ENCODE measurements at regions not wholly inside any gene's neighbourhood (a gene's known extent, or its start where the extent isn't known, plus 50 kb on each side); places are given as distances from the start of the nearest gene placed in this dataset.

- ChIA-PET CTCF (interaction anchor here (1.8 kb wide), 1 partner anchor 13 kb away, joined by 5 read pairs; no protein-coding TSS in a partner anchor), POLR2A (no interaction called here)
- Mint-ChIP-seq H3K4me1 (no peaks in the 10 kb centered on the region), H3K27me3 (peaks cover 21% of the 10 kb centered on the region), H3K4me3 (no peak overlapping the region), H3K36me3 (ENCODE audit: low read depth) (no peaks in the 10 kb centered on the region), H3K9me3 (no peaks in the 10 kb centered on the region), H3K27ac (no peak overlapping the region)
- intact Hi-C loops (cut with micrococcal nuclease): no loop called here
- no peak for ATAC-seq (ENCODE audit: low read depth)
- no peak for DNase-seq
- no peak for TF ChIP-seq CTCF (IDR thresholded peaks at IDR 0.05)
These were observed 151.0 kb upstream of the SLC24A2 start for GRCh38 chr9:19939734-19940278.

GRCh38 chr9:19938990-19939733, 150.3 kb upstream of the SLC24A2 start:
- CTCF ChIA-PET: interaction anchor here (1.8 kb wide), 1 partner anchor 12 kb away, joined by 5 read pairs; no protein-coding TSS in a partner anchor
- no peak for ATAC-seq (ENCODE audit: low read depth)
- Mint-ChIP-seq H3K4me1 (peaks cover 2% of the 10 kb centered on the region), H3K4me3 (no peak overlapping the region), H3K36me3 (ENCODE audit: low read depth) (no peaks in the 10 kb centered on the region), H3K27me3 (peaks cover 21% of the 10 kb centered on the region), H3K27ac (no peak overlapping the region), H3K9me3 (no peaks in the 10 kb centered on the region)
- intact Hi-C loops (cut with micrococcal nuclease): no loop called here
- no peak for TF ChIP-seq CTCF (IDR thresholded peaks at IDR 0.05)
- no peak for DNase-seq
- POLR2A ChIA-PET: no interaction called here

- DNase-seq (no peak), ATAC-seq (ENCODE audit: low read depth) (no peak)
- H3K36me3 Mint-ChIP-seq (ENCODE audit: low read depth): no peaks in the 10 kb centered on the region
- POLR2A ChIA-PET: no interaction called here
- CTCF ChIA-PET: interaction anchor here (1.8 kb wide), 1 partner anchor 1004 kb away, joined by 4 read pairs; no protein-coding TSS in a partner anchor
- no peaks in the 10 kb centered on the region for H3K9me3 Mint-ChIP-seq
- peaks cover 11% of the 10 kb centered on the region for H3K27me3 Mint-ChIP-seq
- TF ChIP-seq CTCF (IDR thresholded peaks at IDR 0.05): no peak
- no peak overlapping the region for H3K4me3 Mint-ChIP-seq
- intact Hi-C loops (cut with micrococcal nuclease): no loop called here
- no peak overlapping the region for H3K27ac Mint-ChIP-seq
- H3K4me1 Mint-ChIP-seq: peaks cover 3% of the 10 kb centered on the region
These were observed 148.3 kb upstream of the SLC24A2 start for GRCh38 chr9:19937121-19937520.

- peaks cover 3% of the 10 kb centered on the region for H3K4me1 Mint-ChIP-seq
- CTCF ChIA-PET: interaction anchor here (1.8 kb wide), 1 partner anchor 1005 kb away, joined by 4 read pairs; no protein-coding TSS in a partner anchor
These were observed 147.8 kb upstream of the SLC24A2 start for GRCh38 chr9:19936598-19936997.

More at GRCh38 chr9:19936598-19936997, 147.8 kb upstream of the SLC24A2 start:
- Mint-ChIP-seq H3K36me3 (ENCODE audit: low read depth) (no peaks in the 10 kb centered on the region), H3K27me3 (peaks cover 10% of the 10 kb centered on the region), H3K27ac (no peak overlapping the region), H3K9me3 (no peaks in the 10 kb centered on the region), H3K4me3 (no peak overlapping the region)
- intact Hi-C loops (cut with micrococcal nuclease): no loop called here
- no peak for ATAC-seq (ENCODE audit: low read depth)
- DNase-seq: no peak
- POLR2A ChIA-PET: no interaction called here
- no peak for TF ChIP-seq CTCF (IDR thresholded peaks at IDR 0.05)
